DMS53 treated with DMSO at 0.1 percent for 48 hours (cell line): ENCODE measurements at regions not wholly inside any gene's neighbourhood (a gene's known extent, or its start where the extent isn't known, plus 50 kb on each side); places are given as distances from the start of the nearest gene placed in this dataset.

ENCODE experiments used
- DNase-seq: peaks from one replicate; lab custom pipeline; 2025; ENCODE audit not compliant: unreplicated experiment; lab: John Stamatoyannopoulos, UW

- no peak for DNase-seq
These were observed 1054.7 kb downstream of the PDHA2 start for GRCh38 chr4:96894621-96895020.

DNA sequence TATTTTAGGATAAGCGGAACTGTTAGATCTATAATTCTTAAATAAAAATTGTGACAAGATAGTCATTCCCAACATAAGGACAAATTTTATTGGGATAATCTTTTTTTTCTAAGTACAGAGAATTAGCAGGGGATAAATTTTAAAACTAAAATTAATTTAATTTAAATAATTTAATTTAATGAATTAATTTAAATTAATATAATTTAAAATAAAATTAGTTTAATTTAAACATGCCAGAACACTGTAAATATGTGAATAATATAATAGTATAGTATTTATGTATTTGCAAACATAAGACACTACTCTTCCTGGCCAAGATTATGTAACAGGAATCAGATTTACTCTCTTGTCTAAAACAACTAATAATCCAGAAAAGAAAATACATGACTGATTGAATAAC is 1055.9 kb downstream of the PDHA2 start:
- DNase-seq, result no peak

DNA sequence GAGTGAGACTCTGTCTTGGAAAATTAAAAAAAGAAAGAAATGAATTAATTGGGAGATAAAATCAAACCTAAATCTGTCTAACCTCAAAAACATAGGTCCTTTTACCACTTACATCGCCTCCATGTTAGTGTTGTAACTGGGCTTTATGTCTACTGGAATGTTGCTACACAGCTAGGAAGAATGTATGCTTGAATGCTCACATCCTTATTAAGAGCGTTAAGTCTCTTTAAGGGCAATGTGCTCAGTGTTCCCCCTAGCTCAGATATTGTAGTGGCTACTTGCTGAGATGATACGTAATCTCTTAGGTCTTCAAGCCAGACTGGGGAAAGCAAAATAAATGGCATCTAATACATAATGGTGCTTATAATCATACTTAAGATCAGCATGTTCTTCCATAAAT is 1072.8 kb downstream of the PDHA2 start:
- DNase-seq, result no peak

DNA sequence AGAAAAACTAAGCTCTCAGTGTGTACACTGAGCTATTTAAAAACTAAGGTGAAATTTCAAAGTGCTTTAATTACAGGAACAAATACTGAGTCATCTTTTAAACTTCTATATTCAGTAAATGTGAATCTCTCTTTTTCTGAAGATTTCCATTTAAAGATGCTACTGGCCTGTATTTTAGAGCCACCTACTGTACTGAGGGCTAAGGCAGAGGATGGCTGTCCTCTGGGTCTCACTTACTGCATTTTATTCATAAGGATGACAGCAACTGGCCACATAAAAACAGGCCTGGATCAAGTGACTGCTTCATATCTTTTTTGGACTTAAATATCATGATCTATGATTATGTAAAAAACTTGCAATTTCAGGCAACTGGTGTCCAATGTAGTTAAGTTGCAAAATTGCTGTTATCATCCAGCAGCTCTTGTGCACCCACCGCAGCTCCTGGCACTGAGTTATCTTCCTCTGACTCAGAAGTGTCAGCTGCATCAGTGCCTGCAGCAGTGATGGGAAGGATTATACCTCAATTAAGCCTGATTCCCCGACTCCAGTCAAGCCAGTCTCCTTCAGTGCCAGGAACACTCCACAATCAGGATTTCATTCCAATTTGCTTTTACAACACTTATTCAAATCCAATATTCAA is 1073.7 kb downstream of the PDHA2 start:
- DNase-seq, result no peak

- DNase-seq, result no peak
These were observed 1076.8 kb downstream of the PDHA2 start for GRCh38 chr4:96916711-96917110.

DNA sequence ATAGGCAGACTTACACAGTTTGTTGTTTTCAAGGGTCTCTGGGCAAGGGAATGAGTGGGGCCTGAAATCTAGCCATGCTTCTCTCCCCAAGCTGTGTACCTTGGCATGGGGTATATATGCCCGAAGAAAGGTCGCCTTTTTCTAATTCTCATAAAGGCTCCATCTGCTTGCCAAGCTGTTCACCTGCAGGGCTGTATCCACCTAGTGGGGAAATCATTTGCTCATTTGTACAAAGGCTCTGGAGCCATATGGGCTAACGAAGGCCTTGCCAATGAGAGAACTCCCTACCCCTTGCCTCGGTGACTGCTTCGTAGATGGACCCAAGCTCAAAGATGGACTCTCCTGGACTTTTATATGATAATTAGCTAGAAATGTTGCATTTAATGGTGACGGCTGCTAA is 1097.0 kb downstream of the PDHA2 start:
- DNase-seq, result no peak

DNA sequence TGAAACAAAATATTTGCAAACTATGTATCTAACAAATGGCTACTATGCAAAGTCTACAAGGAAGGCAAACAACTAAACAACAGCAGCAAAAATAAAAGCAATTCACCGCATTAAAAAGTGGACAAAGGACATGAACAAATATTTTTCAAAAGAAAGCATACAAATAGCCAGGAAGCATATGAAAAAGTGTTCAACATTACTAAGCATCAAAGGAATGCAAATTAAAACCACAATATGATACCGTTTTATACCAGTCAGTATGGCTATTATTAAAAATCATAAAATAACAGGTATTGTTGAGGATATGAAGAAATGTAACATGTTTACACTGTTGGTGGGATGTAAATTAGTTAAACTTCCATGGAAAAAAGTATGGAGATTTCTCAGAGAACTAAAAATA is 1106.7 kb downstream of the PDHA2 start:
- DNase-seq, result no peak

DNA sequence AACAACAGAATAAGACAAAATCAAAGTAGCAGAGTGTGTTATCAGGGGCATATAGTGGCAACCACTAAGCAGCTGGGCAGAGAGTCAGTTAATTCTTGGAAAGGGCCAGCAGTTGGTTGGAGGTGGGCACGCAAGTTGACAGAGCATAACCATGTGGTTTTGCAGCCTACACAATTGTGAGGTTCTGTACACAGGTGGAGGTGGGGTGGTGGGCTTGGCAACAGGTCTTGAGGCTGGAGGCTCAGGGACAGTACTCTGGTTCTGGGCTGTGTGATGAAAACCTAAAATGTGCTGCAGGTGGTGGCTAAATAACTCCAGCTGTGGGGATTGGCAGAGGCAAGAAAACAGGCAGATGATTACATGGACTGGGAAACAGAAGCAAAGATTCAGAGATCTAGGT is 1112.7 kb downstream of the PDHA2 start:
- DNase-seq, result no peak

DNA sequence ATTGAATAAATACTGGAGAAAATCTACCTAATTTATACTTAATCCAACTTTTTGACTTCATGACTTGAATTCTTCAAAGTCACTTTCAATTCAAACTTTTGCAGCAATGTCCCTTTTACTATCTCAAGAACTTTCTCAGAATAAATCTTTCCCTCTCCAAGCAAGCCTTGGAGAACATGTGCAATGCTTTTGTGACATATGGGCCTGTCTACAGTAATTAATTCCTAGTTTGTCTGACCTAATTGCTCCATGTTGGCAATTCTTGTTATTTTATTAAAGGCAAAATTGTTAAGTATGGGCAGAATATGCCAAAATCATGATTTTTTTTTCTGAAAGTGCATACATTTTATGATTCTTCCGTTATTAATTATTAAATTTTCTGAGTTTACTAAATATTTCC is 1115.3 kb downstream of the PDHA2 start:
- DNase-seq, result no peak

DNA sequence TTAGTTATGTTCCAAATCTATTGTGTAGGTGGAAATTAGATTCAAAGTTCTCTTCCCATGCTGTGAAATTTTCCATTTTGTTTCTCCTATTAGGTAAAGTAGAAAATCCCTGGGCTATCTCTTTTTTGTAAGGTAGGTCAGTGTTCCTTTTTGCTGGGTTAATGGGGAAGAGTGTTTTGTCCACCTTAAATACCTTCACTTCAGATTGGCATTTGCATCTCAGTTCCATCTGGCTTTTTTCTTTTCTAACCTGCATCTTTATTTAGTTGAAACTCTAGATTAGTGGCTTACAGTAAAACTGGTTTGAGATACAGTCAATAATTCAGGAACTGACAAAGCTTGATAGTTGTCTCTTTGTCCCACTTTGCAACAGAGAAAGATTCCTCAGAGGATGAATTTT is 1115.8 kb downstream of the PDHA2 start:
- DNase-seq, result no peak

- DNase-seq, result no peak
These were observed 1129.6 kb downstream of the PDHA2 start for GRCh38 chr4:96969455-96969854.

- no peak for DNase-seq
These were observed 1133.0 kb downstream of the PDHA2 start for GRCh38 chr4:96972920-96973319.

DNA sequence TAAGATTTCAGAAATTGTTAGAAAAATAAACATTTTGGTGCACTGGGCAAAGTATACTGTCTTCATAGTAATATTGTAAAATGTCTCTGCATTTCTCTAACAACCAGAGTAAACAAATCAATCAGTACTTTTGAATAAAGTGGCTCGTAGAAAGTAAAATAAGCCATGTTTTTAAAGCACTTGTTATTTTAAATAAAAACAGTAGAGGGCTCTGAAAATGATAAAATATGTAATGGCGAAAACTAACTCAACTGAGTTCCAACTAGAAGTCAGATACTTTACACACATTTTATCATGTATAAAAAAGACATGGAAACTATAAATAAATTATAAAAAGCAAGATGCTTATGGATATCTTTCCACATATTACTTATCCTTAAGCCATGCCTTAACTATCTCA is 1134.4 kb downstream of the PDHA2 start:
- no peak for DNase-seq

DNA sequence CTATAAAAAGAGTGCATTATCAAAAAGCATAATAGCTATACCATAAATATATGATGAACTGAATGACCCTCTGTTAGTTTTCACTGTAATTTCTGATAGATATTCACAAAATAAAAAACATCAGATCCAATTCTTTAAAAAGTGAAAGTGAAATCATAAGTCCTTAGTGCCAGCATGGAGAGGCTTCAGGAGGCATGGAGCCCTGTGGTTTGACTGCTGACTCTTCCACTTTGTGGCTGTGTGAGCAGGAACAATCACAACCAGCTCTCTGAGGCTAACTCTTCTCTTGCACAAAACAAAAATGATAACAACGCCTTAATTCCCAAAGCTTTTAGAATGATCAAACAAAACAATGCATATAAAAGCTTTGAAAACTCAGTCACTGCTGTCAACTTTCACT is 1143.9 kb downstream of the PDHA2 start:
- DNase-seq, result no peak

GRCh38 chr4:96986816-96987215 is 1146.9 kb downstream of the PDHA2 start:
- DNase-seq, result no peak

GRCh38 chr4:96991083-96991482 is 1151.2 kb downstream of the PDHA2 start:
- DNase-seq, result no peak

DNA sequence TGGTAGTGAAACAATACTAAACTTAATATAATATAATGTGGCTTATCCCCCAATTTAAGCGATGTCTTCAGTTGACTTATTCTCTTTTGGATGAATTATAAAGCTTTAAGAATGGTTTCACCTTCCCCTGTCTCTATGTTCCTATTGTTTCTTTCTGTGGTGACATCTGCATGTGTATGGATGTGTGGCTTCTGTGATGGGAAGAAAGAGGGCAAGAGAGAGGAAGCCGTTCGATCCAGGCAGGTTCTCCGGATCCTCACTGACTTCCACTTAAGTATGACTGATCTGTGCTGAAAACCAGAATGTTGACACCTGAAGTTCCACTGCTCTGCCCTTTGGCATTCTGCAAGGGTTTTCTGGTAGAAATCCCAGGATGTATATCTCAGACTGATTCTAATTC is 1150.8 kb downstream of the STPG2 start:
- DNase-seq, result no peak

DNA sequence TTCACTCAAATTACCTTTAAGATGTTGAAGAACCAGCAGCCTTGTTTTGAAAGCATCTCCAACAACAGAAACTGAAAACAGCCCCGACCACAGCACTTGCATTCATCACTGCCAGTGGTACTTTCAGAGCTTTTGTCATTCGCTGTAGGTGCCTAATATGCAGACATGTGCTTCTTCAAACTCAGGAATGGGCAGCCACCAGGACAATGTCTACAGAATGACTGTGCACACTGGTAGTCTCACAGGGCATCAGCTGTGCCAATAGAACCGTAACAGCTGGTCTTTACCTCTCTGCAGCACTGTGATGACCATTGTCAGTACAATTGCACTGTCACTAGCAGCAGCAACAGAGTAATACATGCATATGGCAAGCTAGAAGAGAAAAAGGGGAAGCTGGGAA is 1149.7 kb downstream of the STPG2 start:
- DNase-seq, result no peak

GRCh38 chr4:97003715-97004114 is 1139.6 kb downstream of the STPG2 start:
- no peak for DNase-seq

GRCh38 chr4:97013309-97013708 is 1130.0 kb downstream of the STPG2 start:
- DNase-seq, result no peak

GRCh38 chr4:97013711-97014110 is 1129.6 kb downstream of the STPG2 start:
- DNase-seq, result no peak

- no peak for DNase-seq
These were observed 1128.0 kb downstream of the STPG2 start for GRCh38 chr4:97015301-97015700.

DNA sequence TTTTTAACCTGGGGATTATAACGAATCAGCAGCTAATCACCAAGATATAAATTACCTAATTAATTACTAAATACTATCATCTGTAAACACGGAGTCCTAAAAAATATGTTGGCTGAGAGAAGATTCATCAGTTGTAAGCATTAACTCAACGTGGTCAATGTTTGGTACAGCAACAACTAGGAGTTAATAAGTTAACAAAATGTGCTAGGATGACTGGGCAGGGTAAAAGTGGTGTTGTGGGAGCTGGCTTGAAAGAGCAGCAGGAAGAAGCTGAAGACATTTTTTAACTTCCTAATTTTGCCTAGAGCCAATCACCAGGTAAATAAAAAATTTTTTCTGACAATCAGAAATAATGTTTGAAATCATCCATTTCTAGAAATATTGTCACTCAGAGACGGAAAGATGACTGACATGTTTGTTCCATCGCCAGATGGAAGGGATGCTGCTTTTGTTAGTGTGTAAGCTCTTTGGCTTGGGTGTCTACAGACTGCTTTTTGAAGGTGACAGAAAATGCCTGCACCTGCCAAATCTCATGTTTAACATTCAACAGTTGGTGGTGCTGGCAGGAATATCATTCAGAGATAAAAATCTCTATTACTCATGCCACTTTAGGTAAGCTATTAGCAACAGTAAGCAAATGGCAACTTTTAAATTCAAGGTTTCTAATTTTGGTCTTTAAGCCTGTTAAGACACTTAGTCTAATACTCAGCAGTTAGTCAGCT is 1126.9 kb downstream of the STPG2 start:
- no peak for DNase-seq
